K562 (cell line): ENCODE measurements at regions not wholly inside any gene's neighbourhood (a gene's known extent, or its start where the extent isn't known, plus 50 kb on each side); places are given as distances from the start of the nearest gene placed in this dataset.

ENCODE experiments used
- ATAC-seq: fragments of 200-7000 bp; cut with Tn5 transposase; 3 replicates; pipeline ENCODE4 v1.9.1; 2020; ENCODE audit warnings: moderate library complexity
- BruUV-seq: library from RNA; stranded (reverse); fragments of 400-500 nt; replicated peaks from 2 replicates; lab custom pipeline; 2021; lab: Mats Ljungman, UMichigan
- CTCF ChIA-PET: fragments of 300-600 bp; formaldehyde crosslinking; extraction: SDS; loops from one replicate; lab custom pipeline; 2021; ENCODE audit warnings: low intra/inter-chr PET ratio; lab: Yijun Ruan, JAX
- POLR2A ChIA-PET: fragments of 300-600, 350-650 bp; sonication (Branson Sonifier 250); formaldehyde crosslinking; extraction: SDS; loops from one replicate; lab custom pipeline; 2021; ENCODE audit warnings: antibody characterized with exemption, inconsistent platforms; lab: Yijun Ruan, JAX
- DNase-seq, 4 experiments: peaks; one replicate each; pipeline versions ENCODE4 v3.0.0 to v3.0.0-alpha.2; 2011 to 2018; ENCODE audit warnings: low spot score in 3 of 4, mixed read lengths in 3 of 4; ENCODE audit errors: extremely low read depth in 1 of 4
- FAIRE-seq: peaks from 2 replicates; lab custom pipeline; 2011; peaks lifted over from hg19 to GRCh38; lab: Jason Lieb, UNC
- H2AFZ ChIP-seq: 2 replicates; pipeline ENCODE4 v1.6.0; 2011; ENCODE audit warnings: low read depth, low read length, control low read depth, inconsistent platforms
- H3K27ac ChIP-seq: fragments of 200-600 bp; 3 replicates; pipeline ENCODE4 v1.8.0; 2011; ENCODE audit warnings: low read depth, mild to moderate bottlenecking, control low read depth, inconsistent platforms, low read length, moderate library complexity, mixed read lengths; ENCODE audit errors: extremely low read depth
- H3K27me3 ChIP-seq, 2 experiments: fragments of 300-600 bp in 1 of 2; 2 replicates in 1 of 2; 3 replicates in 1 of 2; pipeline versions ENCODE4 v1.6.0 to v1.8.0; 2011; ENCODE audit warnings: inconsistent platforms in 2 of 2, low read length in 2 of 2, mild to moderate bottlenecking in 1 of 2, mixed read lengths in 1 of 2, moderate library complexity in 1 of 2; ENCODE audit not compliant: control insufficient read depth in 2 of 2, insufficient read depth in 2 of 2
- H3K36me3 ChIP-seq: fragments of 300-600 bp; 3 replicates; pipeline ENCODE4 v1.8.0; 2011; ENCODE audit warnings: mild to moderate bottlenecking, low read length, inconsistent platforms; ENCODE audit not compliant: control insufficient read depth, insufficient read depth
- H3K4me1 ChIP-seq, 2 experiments: fragments of 200-600 bp in 1 of 2; replicated peaks in 1 of 2; 2 replicates in 1 of 2; 3 replicates in 1 of 2; pipeline versions ENCODE4 v1.5.1 to v1.8.0; 2011; ENCODE audit warnings: inconsistent platforms in 2 of 2, low read length in 2 of 2, mild to moderate bottlenecking in 1 of 2, mixed read lengths in 1 of 2, moderate library complexity in 1 of 2; ENCODE audit not compliant: control insufficient read depth in 2 of 2, insufficient read depth in 2 of 2
- H3K4me2 ChIP-seq: 2 replicates; pipeline ENCODE4 v1.6.1; 2011; ENCODE audit warnings: low read length, control low read depth, inconsistent platforms, mixed read lengths; ENCODE audit not compliant: insufficient read depth
- H3K4me3 ChIP-seq: fragments of 200-600 bp; sonication (generic), shearing (Covaris generic); 2 replicates; pipeline ENCODE4 v1.5.1; 2016; ENCODE audit warnings: control low read depth, inconsistent platforms
- H3K79me2 ChIP-seq: fragments of 200-600 bp; 3 replicates; pipeline ENCODE4 v1.8.0; 2011; ENCODE audit warnings: low read length, inconsistent platforms; ENCODE audit not compliant: control insufficient read depth, insufficient read depth
- H3K9ac ChIP-seq, 2 experiments: 2 replicates each; pipeline versions ENCODE4 v1.6.0 to v1.6.1; 2011; ENCODE audit warnings: low read depth in 2 of 2, low read length in 2 of 2, control low read depth in 1 of 2, inconsistent platforms in 1 of 2, mild to moderate bottlenecking in 1 of 2, mixed read lengths in 1 of 2; ENCODE audit not compliant: insufficient read depth in 1 of 2
- H3K9me1 ChIP-seq: one replicate; pipeline ENCODE4 v1.6.0; 2011; ENCODE audit warnings: inconsistent platforms, mild to moderate bottlenecking, low read length, moderate library complexity; ENCODE audit not compliant: control insufficient read depth, insufficient read depth
- H3K9me3 ChIP-seq: replicated peaks from 2 replicates; pipeline ENCODE4 v1.5.1; 2011; ENCODE audit warnings: low read depth, low read length, inconsistent platforms; ENCODE audit not compliant: control insufficient read depth, insufficient read depth
- H4K20me1 ChIP-seq: replicated peaks from 2 replicates; pipeline ENCODE4 v1.6.1; 2011; ENCODE audit warnings: low read length, inconsistent platforms, mixed read lengths; ENCODE audit not compliant: control insufficient read depth, insufficient read depth
- CEBPB ChIP-seq: fragments of 450-650 bp; IDR thresholded peaks from 2 replicates; pipeline ENCODE4 v1.6.1; 2016; ENCODE audit warnings: missing genetic modification characterization, missing compliant biosample characterization
- CEBPG ChIP-seq, 3 experiments: fragments of 200-800 bp in 1 of 3; sonication (Bioruptor generic) in 1 of 3; sonication (generic) in 1 of 3; formaldehyde crosslinking in 1 of 3; IDR thresholded peaks in 2 of 3; conservative IDR thresholded peaks in 1 of 3; 2 replicates each; pipeline versions ENCODE4 v1.6.1 to v1.8.0; 2016 to 2022; ENCODE audit warnings: missing compliant biosample characterization in 2 of 3, missing genetic modification characterization in 2 of 3, mild to moderate bottlenecking in 1 of 3, missing genetic modification reagents in 1 of 3
- ZNF347 ChIP-seq: fragments of 450-650 bp; formaldehyde crosslinking; IDR thresholded peaks from 2 replicates; pipeline ENCODE4 v1.4.0; 2020; ENCODE audit warnings: low read depth, mild to moderate bottlenecking, moderate library complexity
- ZNF696 ChIP-seq: fragments of 250-450 bp; sonication (Bioruptor Pico); conservative IDR thresholded peaks from 2 replicates; pipeline ENCODE4 v1.4.0; 2020; ENCODE audit warnings: mild to moderate bottlenecking, moderate library complexity
- WGBS: fragments of 100-300 bp; shearing (Covaris generic); methylation state at CpG from one replicate; pipeline ENCODE4 v1.1.6; 2016; ENCODE audit warnings: low coverage, mixed read lengths; ENCODE audit not compliant: insufficient coverage; ENCODE audit errors: missing lambda C conversion rate; 5-methylcytosine and 5-hydroxymethylcytosine counted together
- in situ Hi-C: fragments of 300-500 bp; cut with MboI; formaldehyde crosslinking; loops from 4 replicates; pipeline ENCODE4 v1.15.0; 2018; ENCODE audit warnings: inconsistent platforms, mixed read lengths
- intact Hi-C: fragments of 100-400 bp; cut with micrococcal nuclease; formaldehyde crosslinking; loops from 2 replicates; pipeline ENCODE4 v1.14.2; 2022
- TF ChIP-seq, protein P1 (sequence below): sonication (generic); formaldehyde crosslinking; IDR thresholded peaks from 2 replicates; pipeline ENCODE4 v1.9.0; 2022; ENCODE audit warnings: mild to moderate bottlenecking, missing genetic modification reagents
- TF ChIP-seq, protein P2 (sequence below), 2 experiments: fragments of 450-650 bp in 1 of 2; sonication (generic) in 1 of 2; formaldehyde crosslinking in 1 of 2; IDR thresholded peaks in 1 of 2; conservative IDR thresholded peaks in 1 of 2; 2 replicates each; pipeline versions ENCODE4 v1.6.1 to v1.8.1; 2016 to 2023; ENCODE audit warnings: mild to moderate bottlenecking in 2 of 2, moderate library complexity in 2 of 2, inconsistent platforms in 1 of 2, missing genetic modification reagents in 1 of 2
- TF ChIP-seq, protein P3 (sequence below): fragments of 450-650 bp; formaldehyde crosslinking; IDR thresholded peaks from 2 replicates; pipeline ENCODE4 v1.4.0; 2020; ENCODE audit warnings: mild to moderate bottlenecking, moderate library complexity

DNA sequence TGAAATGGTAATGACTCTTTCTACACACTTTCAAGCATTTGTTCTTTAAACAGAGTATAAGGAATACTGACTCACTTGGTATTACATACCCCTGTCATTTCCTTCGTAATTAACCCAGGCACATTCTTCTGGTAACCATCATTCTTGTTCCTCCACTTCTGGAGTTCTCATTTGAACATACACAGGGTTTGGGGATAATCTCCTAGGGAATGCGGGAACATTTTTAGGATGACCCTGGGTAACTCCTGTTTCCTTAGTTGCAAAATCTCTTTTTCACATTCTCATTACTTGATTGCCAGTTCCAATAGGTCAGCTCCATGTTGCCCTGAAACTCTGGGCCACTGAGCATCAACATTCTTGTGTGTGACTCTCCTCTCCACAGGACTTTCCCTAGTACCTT is 51.5 kb upstream of the E2F3 start (continued):
- TF ChIP-seq, protein P1, sequence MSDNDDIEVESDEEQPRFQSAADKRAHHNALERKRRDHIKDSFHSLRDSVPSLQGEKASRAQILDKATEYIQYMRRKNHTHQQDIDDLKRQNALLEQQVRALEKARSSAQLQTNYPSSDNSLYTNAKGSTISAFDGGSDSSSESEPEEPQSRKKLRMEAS (CRISPR knock-in tag) = no peak

DNA sequence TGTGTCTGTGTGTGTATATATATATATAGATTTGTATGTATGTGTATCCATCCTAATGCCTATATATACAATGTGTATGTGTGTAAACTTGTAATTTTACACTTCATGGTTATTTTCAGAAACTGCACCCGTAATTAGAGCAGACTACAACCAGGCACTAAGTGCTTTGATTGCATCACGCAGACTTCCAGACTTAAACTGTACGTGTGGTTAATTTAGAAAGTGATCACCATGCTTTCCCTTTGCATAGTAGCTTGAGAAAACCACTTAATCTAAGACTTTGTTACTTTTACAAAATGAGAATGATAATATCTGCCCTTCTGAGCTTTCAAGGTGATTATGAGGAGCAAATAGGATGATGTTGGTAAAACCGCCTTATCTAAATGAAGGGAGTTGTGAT is 50.1 kb upstream of the E2F3 start:
- Histone ChIP-seq H3K9me3 (peaks cover 9% of the 10 kb centered on the region), H4K20me1 (no peaks in the 10 kb centered on the region), H3K9ac (no peak overlapping the region), H2AFZ (no peak overlapping the region), H3K79me2 (no peaks in the 10 kb centered on the region), H3K4me1 (peaks cover 0 to 12% of the 10 kb centered on the region in 2 experiments; a peak in 2 of 5 replicates), H3K36me3 (no peaks in the 10 kb centered on the region), H3K4me2 (no peak overlapping the region), H3K27ac (no peak overlapping the region), H3K9me1 (no peaks in the 10 kb centered on the region), H3K4me3 (no peak overlapping the region), H3K27me3 (no peaks in the 10 kb centered on the region)
- no peak for ATAC-seq
- POLR2A ChIA-PET = interaction anchor here (0.6 to 0.7 kb wide), 2 partner anchors 11 to 16 kb away, joined by 3 read pairs; no protein-coding TSS in a partner anchor
- TF ChIP-seq ZNF696 (no peak), CEBPG (CRISPR knock-in tag; IDR thresholded peaks at IDR 0.05) (no peak), CEBPG (tag; conservative IDR thresholded peaks at IDR 0.05 in 1 of 2, IDR thresholded peaks at IDR 0.05 in 1 of 2) (peak in 1 of 2 experiments; percentile 54; a peak in 2 of 4 replicates), ZNF347 (no peak), CEBPB (tag) (peak; percentile 33; the same call in 1 of the 2 replicates)
- TF ChIP-seq, protein P2, sequence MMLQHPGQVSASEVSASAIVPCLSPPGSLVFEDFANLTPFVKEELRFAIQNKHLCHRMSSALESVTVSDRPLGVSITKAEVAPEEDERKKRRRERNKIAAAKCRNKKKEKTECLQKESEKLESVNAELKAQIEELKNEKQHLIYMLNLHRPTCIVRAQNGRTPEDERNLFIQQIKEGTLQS (IDR thresholded peaks at IDR 0.05) = 0 out of 2 replicates have a peak, but pooled peaks have one; percentile 22
- TF ChIP-seq, protein P2 (CRISPR knock-in tag; conservative IDR thresholded peaks at IDR 0.05) = no peak
- TF ChIP-seq, protein P3, sequence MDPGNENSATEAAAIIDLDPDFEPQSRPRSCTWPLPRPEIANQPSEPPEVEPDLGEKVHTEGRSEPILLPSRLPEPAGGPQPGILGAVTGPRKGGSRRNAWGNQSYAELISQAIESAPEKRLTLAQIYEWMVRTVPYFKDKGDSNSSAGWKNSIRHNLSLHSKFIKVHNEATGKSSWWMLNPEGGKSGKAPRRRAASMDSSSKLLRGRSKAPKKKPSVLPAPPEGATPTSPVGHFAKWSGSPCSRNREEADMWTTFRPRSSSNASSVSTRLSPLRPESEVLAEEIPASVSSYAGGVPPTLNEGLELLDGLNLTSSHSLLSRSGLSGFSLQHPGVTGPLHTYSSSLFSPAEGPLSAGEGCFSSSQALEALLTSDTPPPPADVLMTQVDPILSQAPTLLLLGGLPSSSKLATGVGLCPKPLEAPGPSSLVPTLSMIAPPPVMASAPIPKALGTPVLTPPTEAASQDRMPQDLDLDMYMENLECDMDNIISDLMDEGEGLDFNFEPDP (CRISPR knock-in tag) = no peak
- intact Hi-C loops = no loop called here
- no peak for FAIRE-seq
- WGBS = 51% methylated on average over 4 of the region's 4 CpGs
- DNase-seq = no peak
- in situ Hi-C loops = no loop called here
- CTCF ChIA-PET = no interaction called here
- no TSS peak for BruUV-seq
